HepG2 (cell line): ENCODE measurements at regions not wholly inside any gene's neighbourhood (a gene's known extent, or its start where the extent isn't known, plus 50 kb on each side); places are given as distances from the start of the nearest gene placed in this dataset.
A peak's percentile ranks its signal among the peaks of the same experiment; 100 is the strongest.

ENCODE experiments used
- ATAC-seq: fragments of 200-7000 bp; cut with Tn5 transposase; 3 replicates; pipeline ENCODE4 v1.9.1; 2020; ENCODE audit warnings: mild to moderate bottlenecking, moderate library complexity
- BruUV-seq: library from RNA; stranded (reverse); fragments of 400-500 nt; replicated peaks from 2 replicates; lab custom pipeline; 2021; lab: Mats Ljungman, UMichigan
- CTCF ChIA-PET: fragments of 300-600 bp; formaldehyde crosslinking; extraction: SDS; loops from one replicate; lab custom pipeline; 2021; ENCODE audit warnings: low total read pairs, inconsistent platforms, low intra/inter-chr PET ratio; lab: Yijun Ruan, JAX
- POLR2A ChIA-PET: fragments of 350-600 bp; sonication (Branson Sonifier 250); formaldehyde crosslinking; loops from one replicate; lab custom pipeline; 2020; ENCODE audit warnings: antibody characterized with exemption, inconsistent platforms; lab: Yijun Ruan, JAX
- DNase-seq: peaks from one replicate; pipeline ENCODE4 v3.0.0-alpha.2; 2015; ENCODE audit warnings: low spot score
- FAIRE-seq: peaks from 3 replicates; lab custom pipeline; 2011; peaks lifted over from hg19 to GRCh38; lab: Jason Lieb, UNC
- H2AFZ ChIP-seq: one replicate; pipeline ENCODE4 v1.6.1; 2011; ENCODE audit warnings: low read length, inconsistent platforms
- H3K27ac ChIP-seq: fragments of 300-600 bp; 3 replicates; pipeline ENCODE4 v1.8.0; 2011; ENCODE audit warnings: mixed run types, mild to moderate bottlenecking, mixed read lengths, low read length, inconsistent platforms; ENCODE audit not compliant: insufficient read depth; ENCODE audit errors: extremely low read length
- H3K27me3 ChIP-seq, 2 experiments: fragments of 200-600 bp in 1 of 2; 2 replicates in 1 of 2; 3 replicates in 1 of 2; pipeline versions ENCODE4 v1.6.0 to v1.8.0; 2011; ENCODE audit warnings: low read length in 2 of 2, mild to moderate bottlenecking in 2 of 2, moderate library complexity in 2 of 2, inconsistent platforms in 1 of 2; ENCODE audit not compliant: insufficient read depth in 2 of 2, control insufficient read depth in 1 of 2
- H3K36me3 ChIP-seq, 2 experiments: fragments of 200-600 bp in 1 of 2; replicated peaks in 1 of 2; 2 replicates in 1 of 2; 3 replicates in 1 of 2; pipeline versions ENCODE4 v1.5.1 to v1.8.0; 2011; ENCODE audit warnings: low read length in 2 of 2, inconsistent platforms in 1 of 2; ENCODE audit not compliant: insufficient read depth in 2 of 2, control insufficient read depth in 1 of 2
- H3K4me1 ChIP-seq: 2 replicates; pipeline ENCODE4 v1.5.1; 2012; ENCODE audit warnings: low read length, inconsistent platforms; ENCODE audit not compliant: insufficient read depth
- H3K4me2 ChIP-seq: 2 replicates; pipeline ENCODE4 v1.6.0; 2011; ENCODE audit warnings: low read depth, low read length, inconsistent platforms
- H3K4me3 ChIP-seq, 3 experiments: fragments of 200-600 bp in 1 of 3; sonication (generic), shearing (Covaris generic) in 1 of 3; replicated peaks in 1 of 3; 2 replicates each; pipeline ENCODE4 v1.5.1; 2011 to 2016; ENCODE audit warnings: low read length in 3 of 3, inconsistent platforms in 2 of 3, low read depth in 2 of 3, mild to moderate bottlenecking in 2 of 3, control low read depth in 1 of 3, mixed read lengths in 1 of 3; ENCODE audit not compliant: insufficient read depth in 1 of 3
- H3K79me2 ChIP-seq: one replicate; pipeline ENCODE4 v1.6.1; 2011; ENCODE audit warnings: low read length, inconsistent platforms; ENCODE audit not compliant: insufficient read depth
- H3K9ac ChIP-seq: 2 replicates; pipeline ENCODE4 v1.6.0; 2011; ENCODE audit warnings: mild to moderate bottlenecking, low read depth, low read length, inconsistent platforms; ENCODE audit not compliant: insufficient read depth
- H3K9me3 ChIP-seq: 2 replicates; pipeline ENCODE4 v1.5.1; 2012; ENCODE audit warnings: mild to moderate bottlenecking, low read length
- H4K20me1 ChIP-seq: 2 replicates; pipeline ENCODE4 v1.6.0; 2011; ENCODE audit warnings: inconsistent platforms, mild to moderate bottlenecking, low read length, moderate library complexity; ENCODE audit not compliant: insufficient read depth
- FLYWCH1 ChIP-seq: sonication (generic); formaldehyde crosslinking; IDR thresholded peaks from 2 replicates; pipeline ENCODE4 v1.8.1; 2023; ENCODE audit warnings: mild to moderate bottlenecking, missing genetic modification reagents
- HNRNPK ChIP-seq: fragments of 200-400 bp; formaldehyde crosslinking; IDR thresholded peaks from 2 replicates; pipeline ENCODE4 v1.6.1; 2018; ENCODE audit warnings: low read length, low read depth, moderate library complexity, mild to moderate bottlenecking; ENCODE audit not compliant: poor library complexity, severe bottlenecking
- MAFF ChIP-seq: IDR thresholded peaks from 2 replicates; pipeline ENCODE4 v1.6.1; 2011; ENCODE audit warnings: low read depth, low read length, improper control_type of control experiment
- MAFK ChIP-seq, 2 experiments: IDR thresholded peaks in 1 of 2; conservative IDR thresholded peaks in 1 of 2; 2 replicates each; pipeline ENCODE4 v1.6.1; 2011; ENCODE audit warnings: improper control_type of control experiment in 2 of 2, low read length in 2 of 2
- SMAD3 ChIP-seq: sonication (generic); formaldehyde crosslinking; IDR thresholded peaks from 2 replicates; pipeline ENCODE4 v1.4.0; 2020; ENCODE audit warnings: missing genetic modification reagents
- ZBTB3 ChIP-seq: sonication (generic); formaldehyde crosslinking; IDR thresholded peaks from 2 replicates; pipeline ENCODE4 v1.4.0; 2020; ENCODE audit warnings: low read depth, mild to moderate bottlenecking, moderate library complexity, missing genetic modification reagents, borderline replicate concordance
- ZNF547 ChIP-seq: sonication (generic); formaldehyde crosslinking; IDR thresholded peaks from 2 replicates; pipeline ENCODE4 v1.5.1; 2020; ENCODE audit warnings: mild to moderate bottlenecking, missing genetic modification reagents
- WGBS: methylation state at CpG from one replicate; pipeline ENCODE4 v1.1.6; 2017; ENCODE audit warnings: low lambda C conversion rate; 5-methylcytosine and 5-hydroxymethylcytosine counted together
- in situ Hi-C: cut with HindIII; loops from 2 replicates; pipeline ENCODE4 v1.10.0; 2017; ENCODE audit warnings: low pct_unique_long_range_greater_than_20kb; ENCODE audit not compliant: extremely low pct_ligation_motif_present
- intact Hi-C: fragments of 100-400 bp; cut with micrococcal nuclease; formaldehyde crosslinking; loops from one replicate; pipeline ENCODE4 v1.10.0; 2022; ENCODE audit not compliant: unreplicated experiment

GRCh38 chr7:25805027-25805687, 346.8 kb upstream of the NFE2L3 start:
- Histone ChIP-seq H3K4me2 (no peak overlapping the region), H3K27ac (no peak overlapping the region), H3K9me3 (no peaks in the 10 kb centered on the region), H3K36me3 (no peaks in the 10 kb centered on the region), H3K9ac (no peak overlapping the region), H4K20me1 (no peaks in the 10 kb centered on the region), H3K4me1 (no peaks in the 10 kb centered on the region), H2AFZ (no peak overlapping the region), H3K4me3 (no peak overlapping the region), H3K79me2 (no peaks in the 10 kb centered on the region), H3K27me3 (no peaks in the 10 kb centered on the region)
- ChIA-PET CTCF (no interaction called here), POLR2A (no interaction called here)
- in situ Hi-C loops, result no loop called here
- FAIRE-seq (no peak), DNase-seq (no peak), ATAC-seq (no peak)
- intact Hi-C loops, result no loop called here
- TF ChIP-seq ZNF547 (CRISPR knock-in tag) (no peak), ZBTB3 (no peak), MAFK (conservative IDR thresholded peaks at IDR 0.05 in 1 of 2, IDR thresholded peaks at IDR 0.05 in 1 of 2; ENCODE audit: low read length in 2 of 2) (peak; percentile 34 to 53; a peak in 1 of 4 replicates), MAFF (peak; percentile 49), FLYWCH1 (CRISPR knock-in tag) (no peak)
- 29% methylated on average over 4 of the region's 4 CpGs for WGBS
- no TSS peak for BruUV-seq

GRCh38 chr7:25807086-25807611, 344.8 kb upstream of the NFE2L3 start:
- H3K4me2 ChIP-seq, result no peak overlapping the region

More at GRCh38 chr7:25807086-25807611, 344.8 kb upstream of the NFE2L3 start:
- ATAC-seq, result no peak
- no peak for DNase-seq
- in situ Hi-C loops, result no loop called here
- no peak overlapping the region for H3K4me3 ChIP-seq
- no peak overlapping the region for H3K27ac ChIP-seq
- H3K9ac ChIP-seq, result no peak overlapping the region
- no peaks in the 10 kb centered on the region for H4K20me1 ChIP-seq
- H3K4me1 ChIP-seq, result no peaks in the 10 kb centered on the region
- ChIA-PET CTCF (no interaction called here), POLR2A (no interaction called here)
- TF ChIP-seq SMAD3 (CRISPR knock-in tag), result no peak
- TF ChIP-seq HNRNPK, result peak; percentile 75
- no peaks in the 10 kb centered on the region for H3K79me2 ChIP-seq
- intact Hi-C loops, result no loop called here
- H3K9me3 ChIP-seq, result no peaks in the 10 kb centered on the region
- BruUV-seq, result no TSS peak
- FAIRE-seq, result no peak
- 0% methylated on average over 1 of the region's 1 CpG for WGBS
- H2AFZ ChIP-seq, result no peak overlapping the region
- H3K36me3 ChIP-seq, result no peaks in the 10 kb centered on the region
- H3K27me3 ChIP-seq, result peaks cover 0 to 3% of the 10 kb centered on the region in 2 experiments; a peak in 1 of 5 replicates
